ENCODE measurements at regions not wholly inside any gene's neighbourhood (a gene's known extent, or its start where the extent isn't known, plus 50 kb on each side); places are given as distances from the start of the nearest gene placed in this dataset.
A peak's percentile ranks its signal among the peaks of the same experiment; 100 is the strongest.

DNA sequence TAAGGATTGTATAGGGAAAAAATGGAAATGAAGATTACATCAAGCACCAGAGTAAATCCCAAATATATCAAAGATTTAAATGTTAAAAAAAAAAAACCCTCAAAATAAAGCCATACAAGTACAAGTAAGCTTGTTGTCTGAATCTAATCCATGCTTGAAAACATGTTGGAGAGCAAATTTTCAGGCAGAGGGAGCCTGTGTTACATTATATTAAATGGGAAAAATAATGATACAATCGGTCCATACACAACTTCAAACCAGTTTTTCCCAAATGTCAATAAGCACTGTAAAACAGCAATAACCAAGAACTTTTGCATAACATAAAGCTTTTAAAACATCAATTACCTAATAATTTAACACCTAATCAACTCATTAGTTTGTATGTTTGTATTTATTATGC is 949.4 kb upstream of the ADGRL4 start:
- no peaks in the 10 kb centered on the region for H3K36me3 ChIP-seq (ENCODE audit: control insufficient read depth in 4 of 4, insufficient read depth in 3 of 4, low read depth in 1 of 4, low read length in 3 of 4)
- no peaks in the 10 kb centered on the region for H3K4me1 ChIP-seq (ENCODE audit: control insufficient read depth in 4 of 4, insufficient read depth in 4 of 4, low read length in 3 of 4)
- H3K9ac ChIP-seq (ENCODE audit: low read depth in 1 of 2, low read length in 2 of 2): no peak overlapping the region
- no peak for DNase-seq (ENCODE audit: low spot score)
- H3K27me3 ChIP-seq (ENCODE audit: control insufficient read depth in 4 of 4, insufficient read depth in 4 of 4, low read length in 3 of 4): no peaks in the 10 kb centered on the region
- H3K27ac ChIP-seq (ENCODE audit: low read depth in 1 of 2, low read length in 2 of 2): no peak overlapping the region
- 77% methylated on average over 1 of the region's 1 CpG for WGBS
- peaks cover 0 to 6% (median 0%) of the 10 kb centered on the region in 4 donors for H3K9me3 ChIP-seq (ENCODE audit: control insufficient read depth in 4 of 4, low read length in 3 of 4)
- no peak overlapping the region for H3K4me3 ChIP-seq (ENCODE audit: low read depth in 1 of 3, low read length in 3 of 3)
- TF ChIP-seq, protein P1, sequence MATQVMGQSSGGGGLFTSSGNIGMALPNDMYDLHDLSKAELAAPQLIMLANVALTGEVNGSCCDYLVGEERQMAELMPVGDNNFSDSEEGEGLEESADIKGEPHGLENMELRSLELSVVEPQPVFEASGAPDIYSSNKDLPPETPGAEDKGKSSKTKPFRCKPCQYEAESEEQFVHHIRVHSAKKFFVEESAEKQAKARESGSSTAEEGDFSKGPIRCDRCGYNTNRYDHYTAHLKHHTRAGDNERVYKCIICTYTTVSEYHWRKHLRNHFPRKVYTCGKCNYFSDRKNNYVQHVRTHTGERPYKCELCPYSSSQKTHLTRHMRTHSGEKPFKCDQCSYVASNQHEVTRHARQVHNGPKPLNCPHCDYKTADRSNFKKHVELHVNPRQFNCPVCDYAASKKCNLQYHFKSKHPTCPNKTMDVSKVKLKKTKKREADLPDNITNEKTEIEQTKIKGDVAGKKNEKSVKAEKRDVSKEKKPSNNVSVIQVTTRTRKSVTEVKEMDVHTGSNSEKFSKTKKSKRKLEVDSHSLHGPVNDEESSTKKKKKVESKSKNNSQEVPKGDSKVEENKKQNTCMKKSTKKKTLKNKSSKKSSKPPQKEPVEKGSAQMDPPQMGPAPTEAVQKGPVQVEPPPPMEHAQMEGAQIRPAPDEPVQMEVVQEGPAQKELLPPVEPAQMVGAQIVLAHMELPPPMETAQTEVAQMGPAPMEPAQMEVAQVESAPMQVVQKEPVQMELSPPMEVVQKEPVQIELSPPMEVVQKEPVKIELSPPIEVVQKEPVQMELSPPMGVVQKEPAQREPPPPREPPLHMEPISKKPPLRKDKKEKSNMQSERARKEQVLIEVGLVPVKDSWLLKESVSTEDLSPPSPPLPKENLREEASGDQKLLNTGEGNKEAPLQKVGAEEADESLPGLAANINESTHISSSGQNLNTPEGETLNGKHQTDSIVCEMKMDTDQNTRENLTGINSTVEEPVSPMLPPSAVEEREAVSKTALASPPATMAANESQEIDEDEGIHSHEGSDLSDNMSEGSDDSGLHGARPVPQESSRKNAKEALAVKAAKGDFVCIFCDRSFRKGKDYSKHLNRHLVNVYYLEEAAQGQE (IDR thresholded peaks at IDR 0.05): no peak
- TF ChIP-seq SP1 (IDR thresholded peaks at IDR 0.05) (no peak), RAD21 (IDR thresholded peaks at IDR 0.05) (peak in 1 of 2 donors; percentile 9)

DNA sequence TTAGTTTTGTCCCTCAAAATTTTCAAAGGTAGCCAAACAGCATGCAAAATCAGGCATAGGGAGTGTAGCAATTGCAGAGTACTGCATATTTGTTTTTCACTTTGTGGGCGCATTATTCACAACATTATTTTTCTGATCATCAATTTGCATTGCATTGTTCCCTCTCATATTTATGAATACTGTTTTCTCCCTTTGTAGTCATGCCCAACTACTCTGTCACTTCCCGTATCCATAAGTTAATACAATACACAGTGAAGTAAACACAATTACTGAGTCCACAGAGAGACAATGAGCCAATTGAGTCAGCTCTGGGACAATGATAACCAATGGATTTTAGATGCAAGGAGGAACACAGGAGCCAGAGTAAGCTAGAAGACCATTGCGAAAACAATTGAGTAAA is 944.0 kb upstream of the ADGRL4 start:
- H3K4me3 ChIP-seq (ENCODE audit: low read depth in 1 of 3, low read length in 3 of 3): no peak overlapping the region
- H3K36me3 ChIP-seq (ENCODE audit: control insufficient read depth in 4 of 4, insufficient read depth in 3 of 4, low read depth in 1 of 4, low read length in 3 of 4): no peaks in the 10 kb centered on the region
- TF ChIP-seq FOXA2 (IDR thresholded peaks at IDR 0.05) (no peak), HNF4G (IDR thresholded peaks at IDR 0.05) (no peak), JUND (IDR thresholded peaks at IDR 0.05) (no peak), YY1 (IDR thresholded peaks at IDR 0.05) (no peak), GABPA (IDR thresholded peaks at IDR 0.05 in 1 of 2, conservative IDR thresholded peaks at IDR 0.05 in 1 of 2) (no peak), EGR1 (IDR thresholded peaks at IDR 0.05; ENCODE audit: low read depth in 2 of 2) (no peak), RXRA (IDR thresholded peaks at IDR 0.05) (no peak), FOXA1 (IDR thresholded peaks at IDR 0.05) (no peak), NR2F2 (IDR thresholded peaks at IDR 0.05) (no peak), SP1 (IDR thresholded peaks at IDR 0.05) (no peak), RAD21 (IDR thresholded peaks at IDR 0.05) (no peak), HNF4A (conservative IDR thresholded peaks at IDR 0.05) (no peak), TAF1 (conservative IDR thresholded peaks at IDR 0.05) (no peak)
- TF ChIP-seq, protein P2, sequence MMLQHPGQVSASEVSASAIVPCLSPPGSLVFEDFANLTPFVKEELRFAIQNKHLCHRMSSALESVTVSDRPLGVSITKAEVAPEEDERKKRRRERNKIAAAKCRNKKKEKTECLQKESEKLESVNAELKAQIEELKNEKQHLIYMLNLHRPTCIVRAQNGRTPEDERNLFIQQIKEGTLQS (IDR thresholded peaks at IDR 0.05): no peak
- TF ChIP-seq, protein P1 (IDR thresholded peaks at IDR 0.05): no peak
- TF ChIP-seq, protein P3, sequence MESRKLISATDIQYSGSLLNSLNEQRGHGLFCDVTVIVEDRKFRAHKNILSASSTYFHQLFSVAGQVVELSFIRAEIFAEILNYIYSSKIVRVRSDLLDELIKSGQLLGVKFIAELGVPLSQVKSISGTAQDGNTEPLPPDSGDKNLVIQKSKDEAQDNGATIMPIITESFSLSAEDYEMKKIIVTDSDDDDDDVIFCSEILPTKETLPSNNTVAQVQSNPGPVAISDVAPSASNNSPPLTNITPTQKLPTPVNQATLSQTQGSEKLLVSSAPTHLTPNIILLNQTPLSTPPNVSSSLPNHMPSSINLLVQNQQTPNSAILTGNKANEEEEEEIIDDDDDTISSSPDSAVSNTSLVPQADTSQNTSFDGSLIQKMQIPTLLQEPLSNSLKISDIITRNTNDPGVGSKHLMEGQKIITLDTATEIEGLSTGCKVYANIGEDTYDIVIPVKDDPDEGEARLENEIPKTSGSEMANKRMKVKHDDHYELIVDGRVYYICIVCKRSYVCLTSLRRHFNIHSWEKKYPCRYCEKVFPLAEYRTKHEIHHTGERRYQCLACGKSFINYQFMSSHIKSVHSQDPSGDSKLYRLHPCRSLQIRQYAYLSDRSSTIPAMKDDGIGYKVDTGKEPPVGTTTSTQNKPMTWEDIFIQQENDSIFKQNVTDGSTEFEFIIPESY (IDR thresholded peaks at IDR 0.05): no peak
- TF ChIP-seq, protein P4, sequence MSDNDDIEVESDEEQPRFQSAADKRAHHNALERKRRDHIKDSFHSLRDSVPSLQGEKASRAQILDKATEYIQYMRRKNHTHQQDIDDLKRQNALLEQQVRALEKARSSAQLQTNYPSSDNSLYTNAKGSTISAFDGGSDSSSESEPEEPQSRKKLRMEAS (IDR thresholded peaks at IDR 0.05): no peak
- TF ChIP-seq, protein P5, sequence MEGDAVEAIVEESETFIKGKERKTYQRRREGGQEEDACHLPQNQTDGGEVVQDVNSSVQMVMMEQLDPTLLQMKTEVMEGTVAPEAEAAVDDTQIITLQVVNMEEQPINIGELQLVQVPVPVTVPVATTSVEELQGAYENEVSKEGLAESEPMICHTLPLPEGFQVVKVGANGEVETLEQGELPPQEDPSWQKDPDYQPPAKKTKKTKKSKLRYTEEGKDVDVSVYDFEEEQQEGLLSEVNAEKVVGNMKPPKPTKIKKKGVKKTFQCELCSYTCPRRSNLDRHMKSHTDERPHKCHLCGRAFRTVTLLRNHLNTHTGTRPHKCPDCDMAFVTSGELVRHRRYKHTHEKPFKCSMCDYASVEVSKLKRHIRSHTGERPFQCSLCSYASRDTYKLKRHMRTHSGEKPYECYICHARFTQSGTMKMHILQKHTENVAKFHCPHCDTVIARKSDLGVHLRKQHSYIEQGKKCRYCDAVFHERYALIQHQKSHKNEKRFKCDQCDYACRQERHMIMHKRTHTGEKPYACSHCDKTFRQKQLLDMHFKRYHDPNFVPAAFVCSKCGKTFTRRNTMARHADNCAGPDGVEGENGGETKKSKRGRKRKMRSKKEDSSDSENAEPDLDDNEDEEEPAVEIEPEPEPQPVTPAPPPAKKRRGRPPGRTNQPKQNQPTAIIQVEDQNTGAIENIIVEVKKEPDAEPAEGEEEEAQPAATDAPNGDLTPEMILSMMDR (IDR thresholded peaks at IDR 0.05; ENCODE audit: low read depth, low read length, missing input control): no peak
- H3K4me1 ChIP-seq (ENCODE audit: control insufficient read depth in 4 of 4, insufficient read depth in 4 of 4, low read length in 3 of 4): no peaks in the 10 kb centered on the region
- DNase-seq (ENCODE audit: low spot score): no peak
- H3K9me3 ChIP-seq (ENCODE audit: control insufficient read depth in 4 of 4, low read length in 3 of 4): peaks cover 0 to 6% (median 0%) of the 10 kb centered on the region in 4 donors
- WGBS: 87% methylated on average over 3 of the region's 3 CpGs
- H3K27ac ChIP-seq (ENCODE audit: low read depth in 1 of 2, low read length in 2 of 2): no peak overlapping the region
- no peak overlapping the region for H3K9ac ChIP-seq (ENCODE audit: low read depth in 1 of 2, low read length in 2 of 2)
- H3K27me3 ChIP-seq (ENCODE audit: control insufficient read depth in 4 of 4, insufficient read depth in 4 of 4, low read length in 3 of 4): no peaks in the 10 kb centered on the region

All from liver (tissue), 8 donors.